RCC 7860 (cell line): ENCODE measurements at regions not wholly inside any gene's neighbourhood (a gene's known extent, or its start where the extent isn't known, plus 50 kb on each side); places are given as distances from the start of the nearest gene placed in this dataset.

Experiments
- DNase-seq: peaks from one replicate; pipeline ENCODE4 v3.0.0-alpha.2; 2015; ENCODE audit warnings: low spot score
- FAIRE-seq: peaks from 2 replicates; lab custom pipeline; 2012; peaks lifted over from hg19 to GRCh38; lab: Jason Lieb, UNC

DNA sequence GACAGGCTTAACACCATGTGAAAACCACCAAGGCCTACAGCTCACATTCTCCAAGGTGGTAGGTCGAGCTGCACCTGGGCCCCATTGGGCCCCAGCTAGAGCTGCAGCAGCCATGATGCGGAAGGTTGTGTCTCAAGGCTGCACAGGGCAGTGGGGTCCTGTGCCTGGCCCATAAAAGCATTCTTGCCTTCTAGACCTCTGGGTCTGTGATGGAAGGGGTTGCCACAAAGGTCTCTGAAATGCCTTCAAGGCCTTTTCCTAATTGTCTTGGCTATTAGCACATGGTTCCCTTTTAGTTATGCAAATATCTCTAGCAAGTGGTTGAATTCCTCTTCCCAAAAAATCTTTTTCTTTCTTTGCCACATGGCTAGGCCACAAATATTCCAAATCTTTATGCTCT, 52.5 kb upstream of the C11orf58 start:
- no peak for DNase-seq
- FAIRE-seq, result no peak

DNA sequence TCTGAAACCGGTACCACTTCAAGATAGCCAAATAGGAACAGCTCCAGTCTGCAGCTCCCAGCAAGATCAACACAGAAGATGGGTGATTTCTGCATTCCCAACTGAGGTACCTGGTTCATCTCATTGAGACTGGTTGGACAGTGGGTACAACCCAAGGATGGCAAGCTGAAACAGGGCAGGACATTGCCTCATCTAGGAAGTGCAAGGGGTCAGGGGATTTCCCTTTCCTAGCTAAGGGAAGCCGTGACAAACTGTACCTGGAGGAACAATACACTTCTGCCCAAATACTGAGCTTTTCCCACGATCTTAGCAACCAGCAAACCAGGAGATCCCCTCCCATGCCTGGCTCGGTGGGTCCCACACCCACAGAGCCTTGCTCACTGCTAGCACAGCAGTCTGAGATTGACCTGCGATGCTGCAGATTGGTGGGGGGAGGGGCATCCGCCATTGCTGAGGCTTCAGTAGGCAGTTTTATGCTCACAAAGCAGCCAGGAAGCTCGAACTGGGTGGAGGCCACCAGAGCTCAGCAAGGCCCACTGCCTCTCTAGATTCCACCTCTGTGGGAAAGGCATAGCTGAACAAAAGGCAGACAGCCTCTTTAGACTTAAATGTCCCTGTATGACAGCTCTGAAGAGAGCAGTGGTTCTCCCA, 59.9 kb upstream of the C11orf58 start:
- DNase-seq (no peak), FAIRE-seq (no peak)

DNA sequence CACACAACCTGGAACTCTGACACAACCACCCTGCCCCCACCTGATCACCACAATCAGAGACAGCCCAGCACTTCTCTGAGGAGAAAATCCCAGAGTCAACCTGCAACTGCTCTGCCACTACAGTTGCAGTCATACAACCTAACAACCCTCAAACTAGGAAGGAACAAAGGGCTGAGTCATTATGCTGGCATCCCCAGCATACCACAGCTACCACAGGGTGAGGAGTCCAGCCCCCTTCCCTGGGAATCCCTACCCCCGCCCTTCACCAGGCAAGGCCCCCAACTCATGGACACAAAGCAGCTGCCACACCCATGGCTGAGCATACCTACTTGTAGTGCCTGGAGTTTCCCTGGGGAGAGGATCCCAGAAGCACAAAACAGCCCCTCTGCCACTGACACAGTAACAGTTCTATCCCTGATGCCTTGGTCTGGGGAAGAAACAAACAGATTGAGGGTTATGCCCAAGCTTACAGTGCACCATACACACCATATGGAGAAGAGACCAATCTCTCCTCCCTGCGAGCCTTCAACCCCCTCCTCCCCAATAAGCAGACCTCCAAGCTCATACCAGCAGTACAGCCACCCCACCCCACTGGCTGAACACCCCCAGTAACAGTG, 68.5 kb upstream of the C11orf58 start:
- FAIRE-seq, result no peak
- DNase-seq, result peak; percentile 49

DNA sequence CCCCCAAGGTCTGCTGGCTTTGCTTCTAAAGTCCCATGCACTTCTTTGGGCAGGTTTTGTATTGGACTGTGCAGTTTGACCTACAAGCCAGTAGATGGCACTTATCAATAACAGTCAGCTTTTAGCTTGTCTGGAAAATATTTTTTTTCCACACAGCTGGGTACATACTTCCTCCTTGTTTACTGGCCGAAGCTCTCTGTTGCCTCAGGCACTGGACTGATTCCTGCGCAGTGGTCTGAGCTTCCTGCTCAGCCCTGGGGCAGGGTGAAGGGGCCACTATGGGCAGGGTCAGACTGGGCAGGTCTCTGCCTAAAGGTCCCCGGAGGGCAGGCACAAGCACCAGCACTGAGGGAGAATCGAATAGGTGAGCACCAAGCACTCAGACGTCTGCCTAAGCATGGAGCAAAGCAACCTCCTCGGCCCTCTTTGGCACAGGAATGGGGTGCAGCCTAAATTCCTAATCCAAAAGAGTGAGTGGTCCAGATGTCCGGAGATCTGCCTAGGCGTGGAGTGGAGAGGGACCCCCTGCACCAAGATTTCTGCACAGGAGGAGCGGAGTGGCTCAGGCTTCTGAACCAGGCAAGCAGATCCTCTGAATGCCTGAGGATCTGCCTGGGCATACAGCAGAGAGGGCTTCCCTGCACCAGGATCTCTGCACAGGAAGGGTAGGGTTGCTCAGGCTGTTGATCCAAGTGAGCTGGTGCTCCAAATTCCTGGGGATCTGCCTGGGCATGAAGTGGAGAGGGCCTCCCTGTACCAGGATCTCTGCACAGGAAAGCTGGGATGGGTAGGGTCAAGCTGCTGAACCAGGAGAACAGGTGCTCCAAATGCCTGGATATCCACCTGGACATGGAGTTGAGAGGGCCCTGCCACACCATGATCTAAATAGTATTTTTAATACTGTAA, 105.9 kb upstream of the C11orf58 start:
- FAIRE-seq (no peak), DNase-seq (no peak)

- DNase-seq (no peak), FAIRE-seq (no peak)
These were observed 107.8 kb upstream of the C11orf58 start for GRCh38 chr11:16630651-16631050.

DNA sequence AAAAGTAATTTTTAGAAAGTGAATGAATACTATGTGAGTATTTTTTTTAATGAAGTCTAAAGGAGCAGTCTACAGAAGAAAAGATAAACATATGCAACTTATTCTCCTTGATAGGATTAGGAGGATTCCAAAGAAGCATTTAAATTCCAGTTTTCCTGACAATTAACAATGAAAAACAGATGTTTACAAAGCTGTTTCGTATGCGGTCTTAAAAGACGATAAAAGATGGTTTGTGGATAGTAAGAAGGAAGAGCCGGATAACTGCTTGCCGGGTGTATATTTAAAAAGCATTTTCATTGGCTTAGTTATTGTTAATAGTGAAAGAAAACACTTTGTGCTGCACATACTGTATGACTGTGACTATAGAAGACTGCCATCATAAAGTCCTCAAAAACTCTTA, 120.0 kb upstream of the C11orf58 start:
- no peak for FAIRE-seq
- DNase-seq, result no peak

DNA sequence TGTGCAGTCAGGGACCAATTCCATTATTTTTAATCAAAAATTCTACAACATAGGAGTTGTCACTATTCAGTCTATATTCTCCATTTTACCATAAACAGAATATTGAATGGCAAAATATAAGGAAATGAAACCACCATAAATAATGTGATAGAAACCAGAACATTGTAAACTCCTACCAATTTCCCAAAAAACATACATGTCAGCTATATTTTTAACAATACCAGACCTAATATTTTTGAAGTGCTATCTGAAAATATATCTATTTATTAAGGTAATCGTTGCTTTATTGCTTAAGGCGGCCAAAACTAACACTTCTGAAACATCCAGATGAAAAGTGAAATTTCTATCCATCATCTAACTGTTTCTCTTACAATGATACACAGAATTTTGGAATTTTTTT, 123.0 kb upstream of the C11orf58 start:
- FAIRE-seq (no peak), DNase-seq (no peak)

DNA sequence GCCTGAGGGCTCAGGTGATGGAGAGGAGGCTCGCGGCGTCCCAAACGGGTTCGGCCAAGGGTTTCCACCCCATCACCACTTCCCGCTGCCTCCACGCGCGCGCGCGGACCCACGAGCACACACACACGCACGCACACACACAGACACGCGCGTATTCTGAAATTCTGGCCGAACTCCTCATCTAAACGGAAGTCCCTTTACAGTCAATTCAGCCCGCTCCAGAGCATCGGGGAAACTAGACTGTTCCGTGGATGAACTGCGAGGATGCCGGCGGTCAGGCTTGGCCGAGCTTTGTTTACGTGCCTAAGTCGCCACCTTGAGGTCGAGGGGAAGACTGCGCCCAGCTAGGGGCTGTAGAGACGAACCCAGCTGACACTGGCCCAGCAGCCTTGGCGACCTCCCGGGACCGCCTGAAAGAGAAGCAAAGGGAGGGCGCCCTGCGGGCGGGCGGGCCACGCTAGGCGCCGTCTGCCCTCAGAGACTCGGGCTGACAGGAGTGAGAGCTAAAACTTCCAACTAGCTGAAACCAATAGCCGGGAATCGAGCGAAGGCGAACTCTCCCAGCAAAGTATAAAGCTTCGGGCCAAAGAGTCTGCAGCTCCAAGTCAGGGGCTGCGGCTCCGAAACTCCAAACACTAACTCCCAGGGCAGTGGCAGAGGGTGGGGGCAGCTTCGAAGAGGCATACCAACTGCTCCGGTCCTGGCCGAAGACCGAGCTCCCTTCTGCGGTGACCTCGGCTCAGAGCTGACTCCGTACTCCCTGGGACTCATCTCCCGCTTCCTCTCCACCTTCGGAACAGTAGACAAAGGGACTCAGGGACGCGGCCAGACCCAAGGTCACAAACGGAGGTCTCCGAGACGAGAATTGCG, 124.7 kb upstream of the C11orf58 start:
- FAIRE-seq, result no peak
- peak; percentile 42 for DNase-seq

GRCh38 chr11:16613262-16613511, 125.3 kb upstream of the C11orf58 start:
- DNase-seq (no peak), FAIRE-seq (no peak)

- DNase-seq, result no peak
- FAIRE-seq, result no peak
These were observed 125.7 kb upstream of the C11orf58 start for GRCh38 chr11:16612566-16613261.

DNA sequence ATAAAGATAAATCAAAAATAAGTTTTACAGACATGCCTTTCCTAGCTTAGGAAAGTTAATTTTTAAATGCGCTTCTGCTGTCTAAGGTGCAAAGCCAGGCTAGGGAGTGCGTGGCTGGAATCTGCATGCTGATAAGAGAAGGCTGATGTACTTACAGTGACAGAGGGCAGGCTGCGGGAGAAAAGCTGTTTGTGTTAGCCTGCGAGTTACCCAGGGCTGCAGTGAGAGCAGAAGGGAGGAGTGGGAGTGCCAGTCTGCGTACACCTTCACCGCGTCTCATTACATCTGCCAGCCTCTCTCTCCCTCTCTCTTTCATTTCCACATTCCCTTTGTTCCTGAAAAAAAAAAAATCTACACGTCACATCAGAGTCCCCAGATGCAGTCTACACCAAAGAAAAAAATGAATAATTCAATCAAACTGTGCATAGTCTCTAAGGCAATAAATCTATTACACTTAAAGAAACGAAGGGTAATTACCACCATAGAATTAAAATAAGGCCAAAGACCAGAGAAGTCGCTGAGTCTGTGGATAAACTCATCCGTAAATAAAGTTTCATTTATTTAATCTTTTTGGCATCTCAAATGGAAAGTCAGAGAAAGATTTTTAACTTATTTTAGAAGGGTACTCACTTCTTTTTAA, 126.4 kb upstream of the C11orf58 start:
- DNase-seq (no peak), FAIRE-seq (no peak)

GRCh38 chr11:16611401-16611921, 127.0 kb upstream of the C11orf58 start:
- DNase-seq (no peak), FAIRE-seq (no peak)

DNA sequence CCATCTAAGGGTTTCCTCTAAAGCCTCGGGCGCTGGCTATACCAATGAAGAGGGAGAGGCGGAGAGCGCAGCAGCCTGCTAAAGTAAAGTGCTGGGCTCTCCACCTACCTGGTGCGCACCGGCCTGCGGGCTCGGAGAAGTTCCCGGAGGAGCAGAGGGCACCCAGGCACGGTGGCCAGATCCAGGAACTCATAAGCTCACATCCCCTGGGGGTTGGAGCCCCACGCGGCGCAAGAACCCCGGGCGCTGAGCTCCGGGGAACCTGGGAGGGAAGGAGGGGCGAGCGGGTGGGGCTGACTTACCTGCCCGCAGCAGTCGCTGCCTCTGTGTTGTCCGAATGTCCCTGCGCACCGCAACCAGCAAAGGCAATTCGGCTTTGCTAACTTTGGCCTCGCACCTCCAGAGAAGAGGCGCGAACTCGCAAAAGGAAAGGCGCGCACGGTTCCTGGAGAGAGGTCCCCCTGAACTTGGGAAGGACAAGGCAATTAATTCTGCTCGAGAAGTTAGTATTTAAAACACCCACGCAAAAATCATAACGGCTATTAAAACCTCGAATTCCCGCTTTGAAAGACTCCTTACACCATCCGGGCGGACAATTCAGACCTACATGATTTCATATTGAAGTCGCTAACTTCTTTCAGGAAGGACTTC, 127.6 kb upstream of the C11orf58 start:
- DNase-seq, result no peak
- FAIRE-seq, result no peak

DNA sequence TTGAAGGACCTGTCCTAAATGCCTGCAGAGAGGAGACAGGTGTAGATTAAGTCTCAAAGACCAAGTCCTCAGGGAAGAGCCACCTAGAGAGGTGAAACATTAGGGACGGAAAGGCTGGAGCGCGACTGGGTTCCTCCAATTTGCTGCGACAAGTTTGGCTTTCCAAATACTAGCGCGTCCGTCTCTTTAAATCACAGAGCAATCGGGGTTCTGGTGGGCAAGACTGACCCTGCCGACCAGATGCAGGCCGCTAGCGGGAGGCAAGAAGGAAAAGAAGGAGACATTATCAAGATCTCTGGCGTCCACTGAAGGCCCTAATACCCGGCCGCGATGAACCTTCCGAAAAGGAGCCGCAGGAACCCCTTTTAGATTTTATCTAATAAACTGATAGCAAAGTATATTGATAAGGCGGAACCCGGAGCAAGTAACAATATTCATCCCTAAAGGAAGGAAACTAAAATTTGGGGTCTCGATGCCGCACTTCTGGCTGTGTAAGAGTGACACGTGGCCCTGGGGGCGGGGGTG, 128.2 kb upstream of the C11orf58 start:
- DNase-seq, result no peak
- no peak for FAIRE-seq

- DNase-seq (no peak), FAIRE-seq (no peak)
These were observed 128.7 kb upstream of the C11orf58 start for GRCh38 chr11:16609769-16610168.

GRCh38 chr11:16607675-16608644, 130.5 kb upstream of the C11orf58 start:
- no peak for DNase-seq
- FAIRE-seq, result no peak

GRCh38 chr11:16606784-16607674, 131.4 kb upstream of the C11orf58 start:
- FAIRE-seq, result no peak

More at GRCh38 chr11:16606784-16607674, 131.4 kb upstream of the C11orf58 start:
- DNase-seq, result no peak
